Neural cell (in vitro differentiated cells): ENCODE measurements at regions not wholly inside any gene's neighbourhood (a gene's known extent, or its start where the extent isn't known, plus 50 kb on each side); places are given as distances from the start of the nearest gene placed in this dataset.

ENCODE experiments used
- H2AFZ ChIP-seq: fragments of 200-600, 300-800 bp; sonication (generic), shearing (Covaris generic); 2 replicates; pipeline ENCODE4 v1.6.0; 2014; ENCODE audit warnings: low read depth, mild to moderate bottlenecking, antibody characterized with exemption, low read length, moderate library complexity
- H3F3A ChIP-seq: fragments of 200-600 bp; shearing (Covaris generic); 2 replicates; pipeline ENCODE4 v1.6.1; 2016; ENCODE audit warnings: mild to moderate bottlenecking, moderate library complexity, mixed read lengths, antibody characterized with exemption, low read length; ENCODE audit not compliant: insufficient read depth, poor library complexity, severe bottlenecking
- H3K27ac ChIP-seq: fragments of 200-600, 300-800 bp; sonication (generic), shearing (Covaris generic); 2 replicates; pipeline ENCODE4 v1.5.1; 2014; ENCODE audit warnings: mild to moderate bottlenecking, low read length, moderate library complexity
- H3K27me3 ChIP-seq: fragments of 300-800, 200-600 bp; sonication (generic), shearing (Covaris generic); 2 replicates; pipeline ENCODE4 v1.6.0; 2014; ENCODE audit warnings: mild to moderate bottlenecking, low read depth, low read length, moderate library complexity; ENCODE audit not compliant: insufficient read depth
- H3K36me3 ChIP-seq: fragments of 300-800, 200-600 bp; sonication (generic), shearing (Covaris generic); 2 replicates; pipeline ENCODE4 v1.5.1; 2014; ENCODE audit warnings: mild to moderate bottlenecking, antibody characterized with exemption, low read length, moderate library complexity; ENCODE audit not compliant: insufficient read depth
- H3K4me2 ChIP-seq: fragments of 300-800, 200-600 bp; sonication (generic), shearing (Covaris generic); 2 replicates; pipeline ENCODE4 v1.6.0; 2014; ENCODE audit warnings: mild to moderate bottlenecking, low read length
- H3K4me3 ChIP-seq: fragments of 300-800, 200-600 bp; sonication (generic), shearing (Covaris generic); 2 replicates; pipeline ENCODE4 v1.5.1; 2014; ENCODE audit warnings: mild to moderate bottlenecking, low read length, moderate library complexity
- H3K79me2 ChIP-seq: fragments of 200-600 bp; shearing (Covaris generic); replicated peaks from 2 replicates; pipeline ENCODE4 v1.6.0; 2014; ENCODE audit warnings: mild to moderate bottlenecking, low read length, moderate library complexity; ENCODE audit not compliant: insufficient read depth
- H3K9ac ChIP-seq: fragments of 300-800, 200-600 bp; sonication (generic), shearing (Covaris generic); 2 replicates; pipeline ENCODE4 v1.6.1; 2016; ENCODE audit warnings: mild to moderate bottlenecking, low read length, mixed read lengths
- H3K9me2 ChIP-seq: fragments of 200-600 bp; shearing (Covaris generic); 2 replicates; pipeline ENCODE4 v1.6.1; 2016; ENCODE audit warnings: mild to moderate bottlenecking, low read length, mixed read lengths; ENCODE audit not compliant: insufficient read depth
- H3K9me3 ChIP-seq: fragments of 200-600, 300-800 bp; sonication (generic), shearing (Covaris generic); 2 replicates; pipeline ENCODE4 v1.6.1; 2016; ENCODE audit warnings: mild to moderate bottlenecking, mixed run types, low read length, moderate library complexity, mixed read lengths
- H4K20me1 ChIP-seq: fragments of 200-600 bp; shearing (Covaris generic); 2 replicates; pipeline ENCODE4 v1.6.1; 2016; ENCODE audit warnings: mild to moderate bottlenecking, mixed run types; ENCODE audit not compliant: insufficient read depth
- EP300 ChIP-seq: fragments of 450-650 bp; conservative IDR thresholded peaks from 2 replicates; pipeline ENCODE4 v1.6.1; 2014; ENCODE audit warnings: antibody characterized with exemption, mild to moderate bottlenecking, moderate library complexity; ENCODE audit not compliant: poor library complexity, severe bottlenecking
- EZH2 ChIP-seq: fragments of 200-600, 300-800 bp; shearing (Covaris generic), sonication (generic); IDR thresholded peaks from 2 replicates; pipeline ENCODE4 v1.6.1; 2014; ENCODE audit warnings: antibody characterized with exemption, low read length, borderline replicate concordance, mild to moderate bottlenecking; ENCODE audit not compliant: insufficient read depth, poor library complexity, severe bottlenecking
- MXI1 ChIP-seq: fragments of 450-650 bp; conservative IDR thresholded peaks from 2 replicates; pipeline ENCODE4 v1.6.1; 2014; ENCODE audit warnings: antibody characterized with exemption, mild to moderate bottlenecking; ENCODE audit not compliant: poor library complexity, severe bottlenecking
- POLR2AphosphoS5 ChIP-seq: IDR thresholded peaks from 2 replicates; pipeline ENCODE4 v1.6.1; 2012
- RAD21 ChIP-seq: fragments of 450-650 bp; conservative IDR thresholded peaks from 2 replicates; pipeline ENCODE4 v1.6.1; 2014; ENCODE audit warnings: antibody characterized with exemption, mild to moderate bottlenecking, moderate library complexity
- SMC3 ChIP-seq: fragments of 450-650 bp; conservative IDR thresholded peaks from 2 replicates; pipeline ENCODE4 v1.6.1; 2014; ENCODE audit warnings: antibody characterized with exemption, mild to moderate bottlenecking, moderate library complexity; ENCODE audit not compliant: poor library complexity
- TAF1 ChIP-seq: IDR thresholded peaks from 2 replicates; pipeline ENCODE4 v1.6.1; 2012; ENCODE audit warnings: low read depth
- TF ChIP-seq, protein P1 (sequence below): fragments of 450-650 bp; IDR thresholded peaks from 2 replicates; pipeline ENCODE4 v1.5.1; 2014; ENCODE audit warnings: antibody characterized with exemption, mild to moderate bottlenecking, moderate library complexity; ENCODE audit not compliant: poor library complexity, severe bottlenecking
- TF ChIP-seq, protein P2 (sequence below): IDR thresholded peaks from 2 replicates; pipeline ENCODE4 v1.6.1; 2012; ENCODE audit warnings: borderline replicate concordance

- H3K36me3 ChIP-seq = no peaks in the 10 kb centered on the region
- TF ChIP-seq SMC3 = no peak
- TF ChIP-seq TAF1 = no peak
- no peak for TF ChIP-seq EP300
- no peak for TF ChIP-seq EZH2
- no peak for TF ChIP-seq RAD21
- TF ChIP-seq MXI1 = no peak
- no peak for TF ChIP-seq POLR2AphosphoS5
- TF ChIP-seq, protein P1, sequence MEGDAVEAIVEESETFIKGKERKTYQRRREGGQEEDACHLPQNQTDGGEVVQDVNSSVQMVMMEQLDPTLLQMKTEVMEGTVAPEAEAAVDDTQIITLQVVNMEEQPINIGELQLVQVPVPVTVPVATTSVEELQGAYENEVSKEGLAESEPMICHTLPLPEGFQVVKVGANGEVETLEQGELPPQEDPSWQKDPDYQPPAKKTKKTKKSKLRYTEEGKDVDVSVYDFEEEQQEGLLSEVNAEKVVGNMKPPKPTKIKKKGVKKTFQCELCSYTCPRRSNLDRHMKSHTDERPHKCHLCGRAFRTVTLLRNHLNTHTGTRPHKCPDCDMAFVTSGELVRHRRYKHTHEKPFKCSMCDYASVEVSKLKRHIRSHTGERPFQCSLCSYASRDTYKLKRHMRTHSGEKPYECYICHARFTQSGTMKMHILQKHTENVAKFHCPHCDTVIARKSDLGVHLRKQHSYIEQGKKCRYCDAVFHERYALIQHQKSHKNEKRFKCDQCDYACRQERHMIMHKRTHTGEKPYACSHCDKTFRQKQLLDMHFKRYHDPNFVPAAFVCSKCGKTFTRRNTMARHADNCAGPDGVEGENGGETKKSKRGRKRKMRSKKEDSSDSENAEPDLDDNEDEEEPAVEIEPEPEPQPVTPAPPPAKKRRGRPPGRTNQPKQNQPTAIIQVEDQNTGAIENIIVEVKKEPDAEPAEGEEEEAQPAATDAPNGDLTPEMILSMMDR = no peak
- TF ChIP-seq, protein P2, sequence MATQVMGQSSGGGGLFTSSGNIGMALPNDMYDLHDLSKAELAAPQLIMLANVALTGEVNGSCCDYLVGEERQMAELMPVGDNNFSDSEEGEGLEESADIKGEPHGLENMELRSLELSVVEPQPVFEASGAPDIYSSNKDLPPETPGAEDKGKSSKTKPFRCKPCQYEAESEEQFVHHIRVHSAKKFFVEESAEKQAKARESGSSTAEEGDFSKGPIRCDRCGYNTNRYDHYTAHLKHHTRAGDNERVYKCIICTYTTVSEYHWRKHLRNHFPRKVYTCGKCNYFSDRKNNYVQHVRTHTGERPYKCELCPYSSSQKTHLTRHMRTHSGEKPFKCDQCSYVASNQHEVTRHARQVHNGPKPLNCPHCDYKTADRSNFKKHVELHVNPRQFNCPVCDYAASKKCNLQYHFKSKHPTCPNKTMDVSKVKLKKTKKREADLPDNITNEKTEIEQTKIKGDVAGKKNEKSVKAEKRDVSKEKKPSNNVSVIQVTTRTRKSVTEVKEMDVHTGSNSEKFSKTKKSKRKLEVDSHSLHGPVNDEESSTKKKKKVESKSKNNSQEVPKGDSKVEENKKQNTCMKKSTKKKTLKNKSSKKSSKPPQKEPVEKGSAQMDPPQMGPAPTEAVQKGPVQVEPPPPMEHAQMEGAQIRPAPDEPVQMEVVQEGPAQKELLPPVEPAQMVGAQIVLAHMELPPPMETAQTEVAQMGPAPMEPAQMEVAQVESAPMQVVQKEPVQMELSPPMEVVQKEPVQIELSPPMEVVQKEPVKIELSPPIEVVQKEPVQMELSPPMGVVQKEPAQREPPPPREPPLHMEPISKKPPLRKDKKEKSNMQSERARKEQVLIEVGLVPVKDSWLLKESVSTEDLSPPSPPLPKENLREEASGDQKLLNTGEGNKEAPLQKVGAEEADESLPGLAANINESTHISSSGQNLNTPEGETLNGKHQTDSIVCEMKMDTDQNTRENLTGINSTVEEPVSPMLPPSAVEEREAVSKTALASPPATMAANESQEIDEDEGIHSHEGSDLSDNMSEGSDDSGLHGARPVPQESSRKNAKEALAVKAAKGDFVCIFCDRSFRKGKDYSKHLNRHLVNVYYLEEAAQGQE = no peak
Observed at GRCh38 chr2:191483117-191483516, 194.8 kb upstream of the NABP1 start.

DNA sequence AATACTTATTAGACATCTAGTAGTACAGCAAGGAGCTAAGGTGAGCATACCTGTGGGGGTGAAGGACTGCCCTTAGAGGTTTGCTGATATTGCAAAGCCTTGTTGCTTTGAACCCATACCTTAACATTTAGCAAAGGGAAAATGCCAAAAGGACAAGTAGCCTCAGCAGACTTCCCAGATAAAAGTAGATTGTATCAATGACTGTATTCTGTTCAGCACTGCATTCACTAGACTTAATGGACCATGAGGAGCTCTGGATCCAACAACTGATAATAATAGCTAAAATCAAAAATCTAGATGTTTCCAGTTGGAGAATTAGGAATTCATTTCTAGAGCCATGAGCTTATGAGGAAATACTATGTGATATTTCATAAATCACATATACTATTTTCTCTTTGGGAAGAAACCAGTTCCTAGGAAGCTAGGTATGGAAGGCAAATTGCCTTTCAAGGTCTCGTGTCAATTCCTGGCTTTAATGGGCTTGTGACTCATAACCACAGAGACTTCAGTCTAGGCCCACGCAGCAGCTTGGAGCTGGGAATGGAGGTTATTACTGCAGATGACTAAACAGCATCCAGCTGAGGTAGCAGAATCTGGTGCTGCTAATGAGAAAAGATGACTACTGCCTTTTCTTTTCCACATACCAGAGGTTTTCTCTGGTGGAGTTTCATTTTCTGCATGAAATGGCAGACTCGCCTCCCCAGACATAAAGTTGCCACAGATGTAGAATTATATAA lies 191.2 kb upstream of the NABP1 start:
- Histone ChIP-seq H3K79me2 (no peaks in the 10 kb centered on the region), H4K20me1 (no peaks in the 10 kb centered on the region), H3K9ac (no peak overlapping the region), H3K4me3 (no peak overlapping the region), H3K27ac (no peak overlapping the region), H3K36me3 (no peaks in the 10 kb centered on the region), H3F3A (no peaks in the 10 kb centered on the region), H2AFZ (no peak overlapping the region), H3K9me2 (no peaks in the 10 kb centered on the region), H3K4me2 (no peak overlapping the region), H3K9me3 (no peaks in the 10 kb centered on the region), H3K27me3 (no peaks in the 10 kb centered on the region)
- TF ChIP-seq RAD21 (no peak), SMC3 (no peak), EZH2 (no peak), EP300 (no peak), TAF1 (no peak), POLR2AphosphoS5 (no peak), MXI1 (no peak)
- TF ChIP-seq, protein P1 = no peak
- TF ChIP-seq, protein P2 = no peak

More at GRCh38 chr2:191483117-191483516, 194.8 kb upstream of the NABP1 start:
- Histone ChIP-seq H3K9ac (no peak overlapping the region), H2AFZ (no peak overlapping the region), H3K4me2 (no peak overlapping the region), H3K79me2 (no peaks in the 10 kb centered on the region), H4K20me1 (no peaks in the 10 kb centered on the region), H3K4me3 (no peak overlapping the region), H3K9me2 (no peaks in the 10 kb centered on the region), H3F3A (no peaks in the 10 kb centered on the region), H3K27ac (no peak overlapping the region), H3K27me3 (no peaks in the 10 kb centered on the region), H3K9me3 (no peaks in the 10 kb centered on the region)
